ENCODE measurements at regions not wholly inside any gene's neighbourhood (a gene's known extent, or its start where the extent isn't known, plus 50 kb on each side); places are given as distances from the start of the nearest gene placed in this dataset.

DNA sequence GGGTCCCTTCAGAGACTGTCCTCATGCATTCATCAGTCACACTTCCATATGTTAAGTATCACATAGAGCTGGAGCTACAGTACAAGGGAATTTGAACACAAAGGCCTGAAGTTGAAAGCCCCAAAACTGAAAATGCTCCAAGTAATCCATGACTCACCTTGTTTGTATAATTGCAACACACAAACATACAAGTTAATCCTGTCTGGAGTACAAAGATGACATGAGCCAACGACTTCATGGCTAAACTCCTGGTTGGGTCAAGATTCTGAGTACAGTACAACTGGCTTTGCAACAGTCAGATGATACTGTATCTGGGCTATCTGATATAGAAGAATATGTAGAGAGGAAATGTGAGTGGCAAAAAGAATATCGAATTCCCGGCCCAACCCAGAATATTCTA lies 73.1 kb upstream of the AASS start:
- no peaks in the 10 kb centered on the region for H3K4me1 ChIP-seq (ENCODE audit: control insufficient read depth, extremely low read depth, insufficient read depth, low read length)
- no peak overlapping the region for H3K4me2 ChIP-seq (ENCODE audit: control insufficient read depth, extremely low read depth, insufficient read depth, low read depth, low read length)
- no peaks in the 10 kb centered on the region for H4K20me1 ChIP-seq (ENCODE audit: control insufficient read depth, extremely low read depth, insufficient read depth, low read length)
- TF ChIP-seq CTCF (optimal IDR thresholded peaks at IDR 0.05 in 1 of 3, IDR thresholded peaks at IDR 0.05 in 1 of 3, conservative IDR thresholded peaks at IDR 0.05 in 1 of 3; ENCODE audit: extremely low read depth in 1 of 3, insufficient read depth in 2 of 3, low read length in 3 of 3) (no peak), EZH2 (IDR thresholded peaks at IDR 0.05; ENCODE audit: low read length) (no peak)
- no peak overlapping the region for H3K4me3 ChIP-seq (ENCODE audit: control insufficient read depth in 2 of 3, extremely low read depth in 1 of 3, insufficient read depth in 2 of 3, low read depth in 1 of 3, low read length in 3 of 3)
- dilution Hi-C loops (cut with MboI; ENCODE audit: extremely low pct_ligation_motif_present, low sequenced_read_pairs), result no loop called here
- H3K9me1 ChIP-seq (ENCODE audit: control insufficient read depth, extremely low read depth, insufficient read depth, low read length), result no peaks in the 10 kb centered on the region
- DNase-seq (ENCODE audit: low read depth, low spot score), result no peak
- no peaks in the 10 kb centered on the region for H3K27me3 ChIP-seq (ENCODE audit: control insufficient read depth, extremely low read depth, insufficient read depth, low read length)
- H3K36me3 ChIP-seq (ENCODE audit: control insufficient read depth in 2 of 2, extremely low read depth in 1 of 2, insufficient read depth in 2 of 2, low read length in 2 of 2), result no peaks in the 10 kb centered on the region
- H3K79me2 ChIP-seq (ENCODE audit: control insufficient read depth, insufficient read depth, low read length), result no peaks in the 10 kb centered on the region
- no peak overlapping the region for H2AFZ ChIP-seq (ENCODE audit: control insufficient read depth, low read length)
- no peak overlapping the region for H3K9ac ChIP-seq (ENCODE audit: control insufficient read depth, extremely low read depth, insufficient read depth, low read length)
- no peaks in the 10 kb centered on the region for H3K9me3 ChIP-seq (ENCODE audit: control insufficient read depth, low read depth, low read length)
- H3K27ac ChIP-seq (ENCODE audit: control insufficient read depth, insufficient read depth, low read length), result no peak overlapping the region
- no peak for FAIRE-seq

- no peak overlapping the region for H3K27ac ChIP-seq (ENCODE audit: control insufficient read depth, insufficient read depth, low read length)
- no peak overlapping the region for H3K9ac ChIP-seq (ENCODE audit: control insufficient read depth, extremely low read depth, insufficient read depth, low read length)
- H3K27me3 ChIP-seq (ENCODE audit: control insufficient read depth, extremely low read depth, insufficient read depth, low read length), result no peaks in the 10 kb centered on the region
- H2AFZ ChIP-seq (ENCODE audit: control insufficient read depth, low read length), result no peak overlapping the region
- no peak for DNase-seq (ENCODE audit: low read depth, low spot score)
- no peak for FAIRE-seq
- H3K4me3 ChIP-seq (ENCODE audit: control insufficient read depth in 2 of 3, extremely low read depth in 1 of 3, insufficient read depth in 2 of 3, low read depth in 1 of 3, low read length in 3 of 3), result no peak overlapping the region
- H3K9me1 ChIP-seq (ENCODE audit: control insufficient read depth, extremely low read depth, insufficient read depth, low read length), result no peaks in the 10 kb centered on the region
- no peaks in the 10 kb centered on the region for H4K20me1 ChIP-seq (ENCODE audit: control insufficient read depth, extremely low read depth, insufficient read depth, low read length)
- no peaks in the 10 kb centered on the region for H3K9me3 ChIP-seq (ENCODE audit: control insufficient read depth, low read depth, low read length)
- H3K4me2 ChIP-seq (ENCODE audit: control insufficient read depth, extremely low read depth, insufficient read depth, low read depth, low read length), result no peak overlapping the region
- TF ChIP-seq CTCF (optimal IDR thresholded peaks at IDR 0.05 in 1 of 3, IDR thresholded peaks at IDR 0.05 in 1 of 3, conservative IDR thresholded peaks at IDR 0.05 in 1 of 3; ENCODE audit: extremely low read depth in 1 of 3, insufficient read depth in 2 of 3, low read length in 3 of 3) (no peak), EZH2 (IDR thresholded peaks at IDR 0.05; ENCODE audit: low read length) (no peak)
- H3K79me2 ChIP-seq (ENCODE audit: control insufficient read depth, insufficient read depth, low read length), result no peaks in the 10 kb centered on the region
- dilution Hi-C loops (cut with MboI; ENCODE audit: extremely low pct_ligation_motif_present, low sequenced_read_pairs), result no loop called here
- H3K4me1 ChIP-seq (ENCODE audit: control insufficient read depth, extremely low read depth, insufficient read depth, low read length), result no peaks in the 10 kb centered on the region
- no peaks in the 10 kb centered on the region for H3K36me3 ChIP-seq (ENCODE audit: control insufficient read depth in 2 of 2, extremely low read depth in 1 of 2, insufficient read depth in 2 of 2, low read length in 2 of 2)
Observed at GRCh38 chr7:122212754-122213153, 68.7 kb upstream of the AASS start.

Measured in keratinocyte (primary cell).